Spleen (tissue), 11 donors: ENCODE measurements at regions not wholly inside any gene's neighbourhood (a gene's known extent, or its start where the extent isn't known, plus 50 kb on each side); places are given as distances from the start of the nearest gene placed in this dataset.

Source experiments
- DNase-seq: peaks from one replicate; pipeline ENCODE4 v3.0.0-alpha.2; 2020
- H3K27ac ChIP-seq, 8 donors: fragments of 200-600 bp; sonication (generic) in 7 of 8; 1 replicate in 4 of 8; 2 replicates in 4 of 8; pipeline versions ENCODE4 v1.5.0 to v1.8.0; 2016 to 2021; ENCODE audit warnings: inconsistent platforms in 4 of 8, mild to moderate bottlenecking in 4 of 8, moderate library complexity in 1 of 8
- H3K27me3 ChIP-seq, 7 donors: fragments of 200-600 bp; sonication (generic) in 6 of 7; replicated peaks in 1 of 7; 1 replicate in 4 of 7; 2 replicates in 3 of 7; pipeline versions ENCODE4 v1.5.0 to v1.8.0; 2016 to 2021; ENCODE audit warnings: inconsistent platforms in 3 of 7, mild to moderate bottlenecking in 1 of 7
- H3K36me3 ChIP-seq, 6 donors: fragments of 200-600 bp; sonication (generic) in 5 of 6; 1 replicate in 4 of 6; 2 replicates in 2 of 6; pipeline versions ENCODE4 v1.5.0 to v1.8.0; 2016 to 2021; ENCODE audit warnings: inconsistent platforms in 2 of 6
- H3K4me1 ChIP-seq, 6 donors: fragments of 200-600 bp; sonication (generic) in 5 of 6; 1 replicate in 3 of 6; 2 replicates in 3 of 6; pipeline versions ENCODE4 v1.5.0 to v1.8.0; 2016 to 2021; ENCODE audit warnings: inconsistent platforms in 3 of 6
- H3K4me3 ChIP-seq, 8 donors: fragments of 200-600 bp; sonication (generic) in 7 of 8; 1 replicate in 4 of 8; 2 replicates in 4 of 8; pipeline versions ENCODE4 v1.5.0 to v1.8.0; 2016 to 2021; ENCODE audit warnings: inconsistent platforms in 4 of 8, mild to moderate bottlenecking in 4 of 8, moderate library complexity in 2 of 8
- H3K9me3 ChIP-seq, 8 donors: fragments of 200-600 bp; sonication (generic) in 7 of 8; 1 replicate in 4 of 8; 2 replicates in 4 of 8; pipeline versions ENCODE4 v1.5.0 to v1.8.0; 2016 to 2021; ENCODE audit warnings: inconsistent platforms in 4 of 8
- POLR2A ChIP-seq, 3 donors: fragments of 450-650 bp; IDR thresholded peaks; one replicate each; pipeline ENCODE4 v1.5.1; 2017; ENCODE audit warnings: antibody characterized with exemption in 3 of 3, mild to moderate bottlenecking in 1 of 3
- POLR2AphosphoS5 ChIP-seq, 3 donors: sonication (generic); formaldehyde crosslinking; IDR thresholded peaks; one replicate each; pipeline ENCODE4 v1.5.1; 2017; ENCODE audit warnings: antibody characterized with exemption in 3 of 3
- WGBS, 5 donors: extraction: QIAGEN DNeasy Blood & Tissue Kit in 3 of 5; methylation state at CpG; one replicate each; pipeline versions ENCODE4 v1.1.5 to v1.1.7; 2013 to 2018; 5-methylcytosine and 5-hydroxymethylcytosine counted together
- intact Hi-C: fragments of 100-400 bp; cut with DNase I; formaldehyde crosslinking; loops from one replicate; pipeline ENCODE4 v1.15.0; 2023; ENCODE audit warnings: low total_unique reads
- TF ChIP-seq, protein P1 (sequence below), 11 experiments: fragments of 200-600 bp in 7 of 11; fragments of 450-650 bp in 4 of 11; sonication (generic) in 4 of 11; IDR thresholded peaks in 8 of 11; conservative IDR thresholded peaks in 3 of 11; 1 replicate in 7 of 11; 2 replicates in 4 of 11; pipeline versions ENCODE4 v1.4.0 to v1.8.0; 2016 to 2021; ENCODE audit warnings: antibody characterized with exemption in 11 of 11, inconsistent platforms in 4 of 11, mild to moderate bottlenecking in 1 of 11
- donor health status: healthy with polysubstance abuse.
- donor health status: DM: no; HTN: no; CAD: no; lungs with moderate emphysema.
- donor health status: DM: no; HTN: no; CAD: no.
- donor health status: Bipolar disorder and iron deficiency.
- donor health status: healthy.
- donor health status: DM: no; HTN: no; CAD: no.
- donor health status: DM: yes; HTN: yes; CAD: no.

DNA sequence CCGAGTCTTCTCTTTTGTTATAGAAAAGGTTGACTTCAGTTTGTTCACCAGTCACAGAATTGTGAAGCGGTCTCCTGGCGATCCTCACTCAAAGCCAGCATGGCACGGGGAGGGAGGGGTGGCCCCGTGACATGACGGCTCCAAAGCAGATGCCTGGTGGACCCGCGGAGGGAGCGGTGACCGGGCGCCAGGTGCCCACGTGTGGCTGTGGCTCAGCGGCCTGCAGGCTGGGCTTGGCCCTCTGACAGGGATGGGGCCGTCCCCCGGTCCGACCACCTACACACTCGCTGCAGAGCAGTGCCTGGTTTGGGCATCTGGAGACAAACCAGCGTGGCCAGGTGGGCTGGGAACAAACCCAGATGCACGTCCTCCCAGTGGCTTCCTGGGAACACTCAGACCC, 129.1 kb upstream of the SNTG2 start:
- 81 to 90% (median 87%) methylated on average over 12 to 19 of the region's 19 CpGs for WGBS, 5 donors

DNA sequence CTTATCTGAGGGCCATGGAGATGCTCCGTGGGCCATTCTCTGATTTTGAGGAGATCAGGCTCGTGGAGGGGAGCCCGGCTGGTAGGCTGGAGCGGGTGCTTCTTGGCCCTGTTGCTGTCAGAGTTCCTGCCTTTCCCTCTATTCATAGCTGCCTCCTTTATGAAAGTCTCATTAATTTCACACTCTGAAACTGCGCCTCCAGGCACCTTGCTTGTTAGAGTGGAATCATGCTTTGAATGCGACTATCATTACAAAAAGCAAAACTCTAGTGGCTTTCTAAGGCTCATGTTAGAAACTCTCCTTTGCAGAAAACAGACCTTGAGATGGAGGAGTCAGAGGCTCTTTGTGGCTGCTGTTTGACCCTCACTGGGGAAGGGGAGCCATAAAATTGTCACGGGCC, 131.0 kb upstream of the SNTG2 start:
- Histone ChIP-seq H3K4me1 (no peaks in the 10 kb centered on the region), H3K36me3 (no peaks in the 10 kb centered on the region), H3K9me3 (no peaks in the 10 kb centered on the region), H3K27me3 (peaks cover 0 to 5% (median 0%) of the 10 kb centered on the region in 7 donors), H3K4me3 (no peak overlapping the region), H3K27ac (no peak overlapping the region)
- no peak for DNase-seq
- WGBS, 5 donors: 89 to 97% (median 90%) methylated on average over 7 of the region's 7 CpGs
- TF ChIP-seq POLR2A (IDR thresholded peaks at IDR 0.05) (no peak), POLR2AphosphoS5 (IDR thresholded peaks at IDR 0.05) (no peak)
- TF ChIP-seq, protein P1, sequence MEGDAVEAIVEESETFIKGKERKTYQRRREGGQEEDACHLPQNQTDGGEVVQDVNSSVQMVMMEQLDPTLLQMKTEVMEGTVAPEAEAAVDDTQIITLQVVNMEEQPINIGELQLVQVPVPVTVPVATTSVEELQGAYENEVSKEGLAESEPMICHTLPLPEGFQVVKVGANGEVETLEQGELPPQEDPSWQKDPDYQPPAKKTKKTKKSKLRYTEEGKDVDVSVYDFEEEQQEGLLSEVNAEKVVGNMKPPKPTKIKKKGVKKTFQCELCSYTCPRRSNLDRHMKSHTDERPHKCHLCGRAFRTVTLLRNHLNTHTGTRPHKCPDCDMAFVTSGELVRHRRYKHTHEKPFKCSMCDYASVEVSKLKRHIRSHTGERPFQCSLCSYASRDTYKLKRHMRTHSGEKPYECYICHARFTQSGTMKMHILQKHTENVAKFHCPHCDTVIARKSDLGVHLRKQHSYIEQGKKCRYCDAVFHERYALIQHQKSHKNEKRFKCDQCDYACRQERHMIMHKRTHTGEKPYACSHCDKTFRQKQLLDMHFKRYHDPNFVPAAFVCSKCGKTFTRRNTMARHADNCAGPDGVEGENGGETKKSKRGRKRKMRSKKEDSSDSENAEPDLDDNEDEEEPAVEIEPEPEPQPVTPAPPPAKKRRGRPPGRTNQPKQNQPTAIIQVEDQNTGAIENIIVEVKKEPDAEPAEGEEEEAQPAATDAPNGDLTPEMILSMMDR (IDR thresholded peaks at IDR 0.05 in 8 of 11, conservative IDR thresholded peaks at IDR 0.05 in 3 of 11): no peak
- intact Hi-C loops: no loop called here

More for the DNA sequence above, 129.1 kb upstream of the SNTG2 start:
- intact Hi-C loops: no loop called here
- DNase-seq: peak; percentile 69
- Histone ChIP-seq H3K27ac (no peak overlapping the region), H3K27me3 (peaks cover 0 to 5% (median 0%) of the 10 kb centered on the region in 7 donors), H3K4me1 (no peaks in the 10 kb centered on the region), H3K9me3 (no peaks in the 10 kb centered on the region), H3K4me3 (no peak overlapping the region), H3K36me3 (no peaks in the 10 kb centered on the region)
- TF ChIP-seq, protein P1 (IDR thresholded peaks at IDR 0.05 in 8 of 11, conservative IDR thresholded peaks at IDR 0.05 in 3 of 11): no peak
- TF ChIP-seq POLR2A (IDR thresholded peaks at IDR 0.05) (no peak), POLR2AphosphoS5 (IDR thresholded peaks at IDR 0.05) (no peak)

DNA sequence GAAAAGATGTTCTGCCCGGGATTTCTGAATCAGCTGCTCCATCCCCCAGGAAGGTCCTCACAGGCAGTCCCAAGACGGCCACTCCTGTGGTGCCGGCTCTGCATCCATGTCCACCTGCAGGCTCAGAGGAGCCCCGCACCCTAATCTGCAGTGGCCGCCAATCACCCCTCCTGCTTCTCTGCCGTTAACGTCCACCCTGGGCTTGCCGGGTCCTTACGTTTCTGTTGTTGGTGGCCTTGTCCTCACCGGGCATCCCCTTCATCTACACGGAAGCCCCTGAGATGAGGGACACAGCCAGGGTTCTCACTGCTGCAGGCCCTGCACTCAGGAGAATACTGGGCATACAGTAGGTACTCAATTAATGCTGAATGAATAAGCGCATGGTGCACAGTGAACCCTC, 131.5 kb upstream of the SNTG2 start:
- 87 to 95% (median 91%) methylated on average over 11 to 12 of the region's 12 CpGs for WGBS, 5 donors
- intact Hi-C loops: no loop called here
- Histone ChIP-seq H3K36me3 (no peaks in the 10 kb centered on the region), H3K27me3 (peaks cover 0 to 5% (median 0%) of the 10 kb centered on the region in 7 donors), H3K9me3 (no peaks in the 10 kb centered on the region), H3K27ac (no peak overlapping the region), H3K4me1 (no peaks in the 10 kb centered on the region), H3K4me3 (no peak overlapping the region)
- no peak for DNase-seq
- TF ChIP-seq, protein P1 (IDR thresholded peaks at IDR 0.05 in 8 of 11, conservative IDR thresholded peaks at IDR 0.05 in 3 of 11): no peak
- TF ChIP-seq POLR2A (IDR thresholded peaks at IDR 0.05) (no peak), POLR2AphosphoS5 (IDR thresholded peaks at IDR 0.05) (no peak)

DNA sequence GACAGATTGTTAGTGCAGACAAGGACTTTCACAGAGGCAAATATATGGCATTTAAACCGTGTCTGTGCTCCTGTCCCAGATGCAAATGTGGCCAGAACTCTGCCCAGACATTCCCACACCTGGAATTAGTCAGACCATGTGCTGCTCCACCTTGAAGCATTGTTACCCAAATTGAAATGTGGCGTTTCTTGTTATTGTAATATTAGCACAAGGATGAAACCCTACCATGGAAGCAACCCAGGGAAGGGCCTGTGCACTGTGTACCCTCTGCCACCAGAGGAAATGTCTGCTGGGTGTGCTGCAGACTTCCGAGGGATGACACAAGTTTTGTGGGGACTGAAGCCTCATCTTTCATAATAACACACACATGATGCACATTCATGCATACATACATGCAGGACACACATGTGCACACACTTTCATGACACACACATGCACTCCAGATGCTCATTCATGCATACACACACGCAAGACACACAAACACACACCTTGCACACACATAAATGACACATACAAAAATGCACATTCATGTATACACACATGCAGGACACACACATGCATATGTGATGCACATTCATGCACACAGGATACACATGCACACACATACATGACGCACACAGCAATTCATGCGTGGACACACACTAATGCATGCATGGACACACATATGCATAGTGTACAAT, 133.2 kb upstream of the SNTG2 start:
- Histone ChIP-seq H3K27me3 (peaks cover 0 to 5% (median 0%) of the 10 kb centered on the region in 7 donors), H3K27ac (no peak overlapping the region), H3K4me3 (no peak overlapping the region), H3K4me1 (no peaks in the 10 kb centered on the region), H3K36me3 (no peaks in the 10 kb centered on the region), H3K9me3 (no peaks in the 10 kb centered on the region)
- intact Hi-C loops: no loop called here
- no peak for DNase-seq
- TF ChIP-seq, protein P1 (IDR thresholded peaks at IDR 0.05 in 8 of 11, conservative IDR thresholded peaks at IDR 0.05 in 3 of 11): no peak
- TF ChIP-seq POLR2AphosphoS5 (IDR thresholded peaks at IDR 0.05) (no peak), POLR2A (IDR thresholded peaks at IDR 0.05) (no peak)
- 80 to 87% (median 83%) methylated on average over 6 of the region's 6 CpGs for WGBS, 5 donors
